Neuronal stem cell (in vitro differentiated cells): ENCODE measurements at regions not wholly inside any gene's neighbourhood (a gene's known extent, or its start where the extent isn't known, plus 50 kb on each side); places are given as distances from the start of the nearest gene placed in this dataset.
A peak's percentile ranks its signal among the peaks of the same experiment; 100 is the strongest.

Source experiments
- DNase-seq: peaks from one replicate; pipeline ENCODE4 v3.0.0-alpha.2; 2013; ENCODE audit warnings: low spot score
- H2AFZ ChIP-seq: one replicate; pipeline ENCODE4 v1.6.1; 2013; ENCODE audit warnings: mild to moderate bottlenecking, low read length, inconsistent platforms
- H2AK5ac ChIP-seq: 2 replicates; pipeline ENCODE4 v1.6.1; 2013; ENCODE audit warnings: low read depth, mild to moderate bottlenecking, inconsistent platforms, low read length, moderate library complexity, mixed read lengths
- H2BK120ac ChIP-seq: 2 replicates; pipeline ENCODE4 v1.6.1; 2013; ENCODE audit warnings: low read depth, mild to moderate bottlenecking, inconsistent platforms, low read length, moderate library complexity, mixed read lengths
- H2BK12ac ChIP-seq: one replicate; pipeline ENCODE4 v1.6.1; 2013; ENCODE audit warnings: low read length, inconsistent platforms
- H2BK15ac ChIP-seq: 2 replicates; pipeline ENCODE4 v1.6.1; 2013; ENCODE audit warnings: mild to moderate bottlenecking, low read length, inconsistent platforms, mixed read lengths
- H2BK5ac ChIP-seq: one replicate; pipeline ENCODE4 v1.6.1; 2013; ENCODE audit warnings: inconsistent platforms, mild to moderate bottlenecking, low read length, moderate library complexity
- H3K14ac ChIP-seq: one replicate; pipeline ENCODE4 v1.6.1; 2013; ENCODE audit warnings: low read length, inconsistent platforms
- H3K18ac ChIP-seq: 2 replicates; pipeline ENCODE4 v1.6.1; 2013; ENCODE audit warnings: low read length, inconsistent platforms
- H3K23ac ChIP-seq: 2 replicates; pipeline ENCODE4 v1.6.1; 2013; ENCODE audit warnings: low read depth, mild to moderate bottlenecking, mixed read lengths, low read length, inconsistent platforms; ENCODE audit not compliant: poor library complexity
- H3K27ac ChIP-seq: replicated peaks from 3 replicates; pipeline ENCODE4 v1.5.1; 2013; ENCODE audit warnings: low read length, inconsistent platforms
- H3K27me3 ChIP-seq, 3 experiments: 2 replicates each; pipeline ENCODE4 v1.6.1; 2013; ENCODE audit warnings: low read length in 3 of 3, mild to moderate bottlenecking in 2 of 3, inconsistent platforms in 1 of 3, low read depth in 1 of 3, mixed read lengths in 1 of 3, moderate library complexity in 1 of 3; ENCODE audit not compliant: control insufficient read depth in 3 of 3, insufficient read depth in 3 of 3
- H3K36me3 ChIP-seq, 2 donors: replicated peaks in 1 of 2; 2 replicates each; pipeline ENCODE4 v1.6.1; 2013; ENCODE audit warnings: low read length in 2 of 2; ENCODE audit not compliant: control insufficient read depth in 2 of 2, insufficient read depth in 2 of 2
- H3K4ac ChIP-seq: 2 replicates; pipeline ENCODE4 v1.6.1; 2013; ENCODE audit warnings: inconsistent platforms, mild to moderate bottlenecking, low read length, moderate library complexity
- H3K4me1 ChIP-seq, 2 donors: 1 replicate in 1 of 2; 2 replicates in 1 of 2; pipeline ENCODE4 v1.6.1; 2013; ENCODE audit warnings: low read length in 2 of 2, low read depth in 1 of 2; ENCODE audit not compliant: control insufficient read depth in 2 of 2, insufficient read depth in 1 of 2
- H3K4me2 ChIP-seq: one replicate; pipeline ENCODE4 v1.6.1; 2013; ENCODE audit warnings: mild to moderate bottlenecking, low read length, inconsistent platforms; ENCODE audit not compliant: insufficient read depth, poor library complexity, severe bottlenecking
- H3K4me3 ChIP-seq, 2 donors: 2 replicates each; pipeline ENCODE4 v1.5.1; 2013; ENCODE audit warnings: low read length in 2 of 2, mild to moderate bottlenecking in 2 of 2, inconsistent platforms in 1 of 2, moderate library complexity in 1 of 2
- H3K79me1 ChIP-seq: one replicate; pipeline ENCODE4 v1.6.1; 2013; ENCODE audit warnings: low read depth, mild to moderate bottlenecking, inconsistent platforms, low read length, moderate library complexity
- H3K9ac ChIP-seq: one replicate; pipeline ENCODE4 v1.6.1; 2013; ENCODE audit warnings: mild to moderate bottlenecking, low read depth, low read length, inconsistent platforms; ENCODE audit not compliant: poor library complexity
- H3K9me3 ChIP-seq, 2 donors: replicated peaks in 1 of 2; 2 replicates each; pipeline versions ENCODE3 to v1.6.1; 2013; ENCODE audit warnings: low read length in 2 of 2, mild to moderate bottlenecking in 2 of 2, inconsistent platforms in 1 of 2, low read depth in 1 of 2, mixed read lengths in 1 of 2, moderate library complexity in 1 of 2; ENCODE audit not compliant: control insufficient read depth in 2 of 2, insufficient read depth in 1 of 2
- H4K8ac ChIP-seq: one replicate; pipeline ENCODE4 v1.6.1; 2013; ENCODE audit warnings: low read depth, mild to moderate bottlenecking, inconsistent platforms, low read length, moderate library complexity
- H4K91ac ChIP-seq: one replicate; pipeline ENCODE4 v1.6.1; 2013; ENCODE audit warnings: low read length, low read depth, mild to moderate bottlenecking, inconsistent platforms; ENCODE audit not compliant: poor library complexity
- WGBS, 2 donors: extraction: QIAGEN DNeasy Blood & Tissue Kit; methylation state at CpG; one replicate each; pipeline ENCODE4 v1.1.7; 2013; ENCODE audit warnings: missing lambda C conversion rate in 2 of 2, mixed read lengths in 1 of 2; ENCODE audit not compliant: insufficient read length in 2 of 2, insufficient replicate concordance in 1 of 2; ENCODE audit errors: extremely low coverage in 2 of 2; 5-methylcytosine and 5-hydroxymethylcytosine counted together

DNA sequence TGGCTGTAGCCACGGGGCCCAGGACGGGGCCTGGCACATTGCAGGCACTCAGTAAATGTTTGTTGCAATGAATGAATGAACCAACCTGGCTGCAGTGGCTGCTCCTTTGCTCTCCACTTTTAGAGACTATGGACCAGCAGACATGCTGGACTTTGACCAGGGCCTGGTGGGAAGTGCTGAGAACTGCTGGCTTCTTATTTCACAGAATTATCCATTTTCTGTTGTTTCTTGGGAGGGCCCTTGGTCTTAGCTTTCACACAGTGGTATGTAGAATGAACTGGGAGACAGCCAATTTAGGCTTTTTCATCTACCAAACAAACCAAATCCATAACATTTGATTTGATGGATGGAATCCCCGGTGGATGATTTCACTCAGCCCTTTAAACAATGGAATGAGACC is 78.0 kb upstream of the LHFPL2 start:
- Histone ChIP-seq H3K36me3 (no peaks in the 10 kb centered on the region), H2AFZ (no peak overlapping the region), H2AK5ac (no peak overlapping the region), H3K23ac (no peak overlapping the region), H4K8ac (no peak overlapping the region), H3K14ac (no peak overlapping the region), H3K79me1 (no peaks in the 10 kb centered on the region), H3K4me3 (no peak overlapping the region), H3K9me3 (no peaks in the 10 kb centered on the region), H3K27ac (no peak overlapping the region), H3K27me3 (no peaks in the 10 kb centered on the region), H3K9ac (no peak overlapping the region), H4K91ac (no peak overlapping the region), H3K4me1 (peaks cover 0 to 1% of the 10 kb centered on the region in 2 donors), H3K4me2 (no peak overlapping the region), H3K18ac (peak overlapping the region; percentile 64), H2BK5ac (no peak overlapping the region), H2BK15ac (no peak overlapping the region), H2BK120ac (no peak overlapping the region), H2BK12ac (peak overlapping the region; percentile 41), H3K4ac (no peak overlapping the region)
- no peak for DNase-seq
- no CpG with 5 or more reads among the region's 3 CpGs for WGBS, 2 donors

DNA sequence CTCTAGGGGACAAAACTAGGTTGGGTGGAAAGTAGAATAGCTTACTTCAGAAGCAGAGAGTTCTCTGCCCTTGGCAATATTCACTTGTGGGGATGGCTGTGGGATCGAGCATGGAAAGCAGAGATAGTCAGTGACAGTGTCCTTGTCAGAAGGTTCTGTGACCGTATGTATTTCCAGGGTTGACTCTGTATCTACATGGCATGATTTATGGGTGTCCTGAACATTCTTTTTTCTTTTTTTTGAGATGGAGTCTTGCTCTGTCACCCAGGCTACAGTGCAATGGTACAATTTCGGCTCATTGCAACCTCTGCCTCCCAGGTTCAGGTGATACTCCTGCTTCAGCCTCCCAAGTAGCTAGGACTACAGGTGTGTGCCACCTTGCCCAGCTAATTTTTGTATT is 77.4 kb upstream of the LHFPL2 start:
- Histone ChIP-seq H3K27ac (no peak overlapping the region), H3K23ac (no peak overlapping the region), H2BK15ac (no peak overlapping the region), H3K9me3 (no peaks in the 10 kb centered on the region), H3K27me3 (no peaks in the 10 kb centered on the region), H2AK5ac (no peak overlapping the region), H3K36me3 (no peaks in the 10 kb centered on the region), H2BK5ac (no peak overlapping the region), H3K4me2 (no peak overlapping the region), H3K4me3 (no peak overlapping the region), H4K91ac (no peak overlapping the region), H3K14ac (no peak overlapping the region), H3K4ac (no peak overlapping the region), H3K79me1 (no peaks in the 10 kb centered on the region), H3K4me1 (peaks cover under 1% of the 10 kb centered on the region in 2 donors), H3K18ac (no peak overlapping the region), H4K8ac (no peak overlapping the region), H2AFZ (no peak overlapping the region), H3K9ac (no peak overlapping the region), H2BK120ac (no peak overlapping the region), H2BK12ac (no peak overlapping the region)
- no CpG with 5 or more reads among the region's 3 CpGs for WGBS, 2 donors
- DNase-seq = no peak

DNA sequence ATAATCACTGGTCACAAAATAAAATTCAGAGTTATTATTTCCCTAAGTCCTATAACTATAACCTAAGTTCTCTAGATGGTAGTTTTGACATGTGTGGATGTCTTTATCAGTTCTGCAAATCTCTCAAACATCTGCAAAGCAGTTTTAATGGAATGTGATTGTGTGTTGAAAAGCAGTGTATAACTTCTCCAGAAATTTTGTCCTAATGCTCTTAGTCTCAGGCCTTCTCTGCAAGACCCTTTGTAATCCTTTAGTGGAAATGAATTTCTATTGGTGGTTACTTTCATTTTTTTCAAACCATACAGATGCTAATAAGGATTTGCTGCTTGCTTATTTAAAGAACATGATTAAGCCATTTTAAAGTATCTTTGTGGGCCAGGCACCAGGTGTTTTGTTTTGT is 75.5 kb upstream of the LHFPL2 start:
- no peak overlapping the region for H2AK5ac ChIP-seq
- H2BK5ac ChIP-seq = no peak overlapping the region
- H3K4ac ChIP-seq = no peak overlapping the region
- H3K79me1 ChIP-seq = no peaks in the 10 kb centered on the region
- no peak overlapping the region for H3K14ac ChIP-seq
- H3K27me3 ChIP-seq = peaks cover 0 to 6% (median 0%) of the 10 kb centered on the region in 3 experiments
- no peak overlapping the region for H4K91ac ChIP-seq
- peaks cover 8 to 10% of the 10 kb centered on the region in 2 donors for H3K4me1 ChIP-seq
- DNase-seq = no peak
- no peak overlapping the region for H3K4me2 ChIP-seq
- no peak overlapping the region for H2AFZ ChIP-seq
- H3K9me3 ChIP-seq = no peaks in the 10 kb centered on the region
- H3K9ac ChIP-seq = no peak overlapping the region
- no peak overlapping the region for H3K4me3 ChIP-seq
- H3K27ac ChIP-seq = no peak overlapping the region
- no peak overlapping the region for H3K23ac ChIP-seq
- H3K18ac ChIP-seq = no peak overlapping the region
- no peak overlapping the region for H2BK15ac ChIP-seq
- H3K36me3 ChIP-seq = no peaks in the 10 kb centered on the region
- no peak overlapping the region for H2BK120ac ChIP-seq
- no peak overlapping the region for H2BK12ac ChIP-seq
- H4K8ac ChIP-seq = no peak overlapping the region

DNA sequence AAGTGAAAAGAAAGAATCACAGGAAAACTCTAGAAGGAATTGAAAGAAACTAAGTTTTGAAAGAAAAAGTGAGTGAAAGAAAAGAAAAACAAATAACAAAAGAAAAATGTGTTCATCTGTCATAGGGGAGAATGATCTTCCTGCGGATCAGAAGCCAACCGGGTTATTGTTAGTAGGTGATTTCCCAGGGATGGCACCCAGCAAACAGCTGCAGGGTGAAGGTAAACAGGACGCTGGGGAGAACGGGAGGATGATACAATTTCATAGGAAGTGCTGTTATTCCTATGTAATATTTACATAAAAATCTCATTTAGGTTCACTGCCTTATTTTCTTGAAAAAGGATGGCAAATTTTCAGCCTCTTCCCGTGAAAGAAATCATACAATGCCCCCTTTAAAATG is 72.4 kb upstream of the LHFPL2 start:
- no peak overlapping the region for H2BK120ac ChIP-seq
- H4K91ac ChIP-seq = no peak overlapping the region
- DNase-seq = no peak
- no CpG with 5 or more reads among the region's 5 CpGs for WGBS, 2 donors
- H3K9me3 ChIP-seq = no peaks in the 10 kb centered on the region
- H2AK5ac ChIP-seq = no peak overlapping the region
- H3K9ac ChIP-seq = no peak overlapping the region
- no peak overlapping the region for H3K18ac ChIP-seq
- no peak overlapping the region for H2BK12ac ChIP-seq
- H2AFZ ChIP-seq = peak overlapping the region; percentile 81
- no peaks in the 10 kb centered on the region for H3K36me3 ChIP-seq
- H3K4me2 ChIP-seq = no peak overlapping the region
- H3K4me1 ChIP-seq = peaks cover 10% of the 10 kb centered on the region in 2 donors
- H2BK5ac ChIP-seq = no peak overlapping the region
- H3K27ac ChIP-seq = peak overlapping the region; percentile 17
- no peak overlapping the region for H2BK15ac ChIP-seq
- H3K14ac ChIP-seq = no peak overlapping the region
- no peak overlapping the region for H3K4ac ChIP-seq
- H3K4me3 ChIP-seq = no peak overlapping the region
- H3K27me3 ChIP-seq = peaks cover 0 to 6% (median 0%) of the 10 kb centered on the region in 3 experiments
- H3K23ac ChIP-seq = no peak overlapping the region
- H3K79me1 ChIP-seq = no peaks in the 10 kb centered on the region
- no peak overlapping the region for H4K8ac ChIP-seq
